Calu3 (cell line): ENCODE measurements at regions not wholly inside any gene's neighbourhood (a gene's known extent, or its start where the extent isn't known, plus 50 kb on each side); places are given as distances from the start of the nearest gene placed in this dataset.
"Not testable (repeated sequence)": the region's sequence is repeated elsewhere in the genome, so short reads cannot be mapped to it uniquely, and the experiment has no call there.

Source experiments
- BruUV-seq: library from RNA; stranded (reverse); fragments of 400-500 nt; replicated peaks from 2 replicates; lab custom pipeline; 2021; lab: Mats Ljungman, UMichigan
- CTCF ChIA-PET: fragments of 300-600 bp; sonication (Branson Sonifier 250); formaldehyde crosslinking; loops from one replicate; lab custom pipeline; 2022; ENCODE audit warnings: antibody characterized with exemption; lab: Charles Lee
- DNase-seq: peaks from one replicate; pipeline ENCODE4 v3.0.0; 2022
- H3K27ac Mint-ChIP-seq: one replicate; pipeline ENCODE4 v1.8.0; 2022; ENCODE audit warnings: mixed read lengths; ENCODE audit not compliant: unreplicated experiment
- H3K27me3 Mint-ChIP-seq: one replicate; pipeline ENCODE4 v1.8.0; 2022; ENCODE audit warnings: mixed read lengths; ENCODE audit not compliant: unreplicated experiment
- H3K36me3 Mint-ChIP-seq: one replicate; pipeline ENCODE4 v1.8.0; 2022; ENCODE audit warnings: mild to moderate bottlenecking, moderate library complexity, mixed read lengths; ENCODE audit not compliant: insufficient read depth, unreplicated experiment
- H3K4me1 Mint-ChIP-seq: one replicate; pipeline ENCODE4 v1.8.0; 2022; ENCODE audit warnings: mild to moderate bottlenecking, low read depth, mixed read lengths; ENCODE audit not compliant: unreplicated experiment
- H3K4me3 Mint-ChIP-seq: one replicate; pipeline ENCODE4 v1.8.0; 2022; ENCODE audit warnings: mild to moderate bottlenecking, low read depth, moderate library complexity, mixed read lengths; ENCODE audit not compliant: unreplicated experiment
- H3K9me3 Mint-ChIP-seq: one replicate; pipeline ENCODE4 v1.8.0; 2022; ENCODE audit warnings: low read depth, mixed read lengths; ENCODE audit not compliant: unreplicated experiment
- CTCF ChIP-seq: fragments of 200-600 bp; IDR thresholded peaks from one replicate; pipeline ENCODE4 v1.8.0; 2022; ENCODE audit warnings: antibody characterized with exemption; ENCODE audit not compliant: unreplicated experiment
- intact Hi-C: fragments of 100-400 bp; cut with micrococcal nuclease; formaldehyde crosslinking; loops from one replicate; pipeline ENCODE4 v1.10.0; 2022; ENCODE audit not compliant: unreplicated experiment

- BruUV-seq: no TSS peak
- no peak for TF ChIP-seq CTCF
- H3K27ac Mint-ChIP-seq: no peak overlapping the region
- CTCF ChIA-PET: no interaction called here
- H3K27me3 Mint-ChIP-seq: peaks cover 100% of the 10 kb centered on the region
- H3K9me3 Mint-ChIP-seq: peaks cover 5% of the 10 kb centered on the region
- DNase-seq: no peak
- no peak overlapping the region for H3K4me3 Mint-ChIP-seq
- H3K36me3 Mint-ChIP-seq: no peaks in the 10 kb centered on the region
- intact Hi-C loops: no loop called here
- H3K4me1 Mint-ChIP-seq: no peaks in the 10 kb centered on the region
Measured at GRCh38 chr16:86350289-86350688, 160.0 kb upstream of the FOXF1 start.

GRCh38 chr16:86351041-86351784 is 159.1 kb upstream of the FOXF1 start:
- peaks cover 5% of the 10 kb centered on the region for H3K9me3 Mint-ChIP-seq
- no peak overlapping the region for H3K27ac Mint-ChIP-seq
- H3K27me3 Mint-ChIP-seq: peaks cover 100% of the 10 kb centered on the region
- intact Hi-C loops: no loop called here
- CTCF ChIA-PET: interaction anchor here (1.5 kb wide), 1 partner anchor 11 kb away, joined by 4 read pairs; no protein-coding TSS in a partner anchor
- BruUV-seq: no TSS peak
- no peak overlapping the region for H3K4me3 Mint-ChIP-seq
- DNase-seq: no peak
- no peaks in the 10 kb centered on the region for H3K36me3 Mint-ChIP-seq
- H3K4me1 Mint-ChIP-seq: no peaks in the 10 kb centered on the region
- TF ChIP-seq CTCF: no peak

- DNase-seq, H3K4me1 Mint-ChIP-seq, H3K9me3 Mint-ChIP-seq, BruUV-seq, H3K27ac Mint-ChIP-seq, H3K36me3 Mint-ChIP-seq, H3K4me3 Mint-ChIP-seq, intact Hi-C loops: not testable (repeated sequence)
- peaks cover 100% of the 10 kb centered on the region for H3K27me3 Mint-ChIP-seq
- CTCF ChIA-PET: interaction anchor here (1.5 kb wide), 1 partner anchor 11 kb away, joined by 4 read pairs; no protein-coding TSS in a partner anchor
Measured at GRCh38 chr16:86351785-86352139, 158.6 kb upstream of the FOXF1 start.

GRCh38 chr16:86353148-86353547 is 157.2 kb upstream of the FOXF1 start:
- BruUV-seq: no TSS peak
- intact Hi-C loops: no loop called here
- H3K27me3 Mint-ChIP-seq: peaks cover 100% of the 10 kb centered on the region
- TF ChIP-seq CTCF: no peak
- H3K4me1 Mint-ChIP-seq: no peaks in the 10 kb centered on the region
- CTCF ChIA-PET: no interaction called here
- no peak for DNase-seq
- no peak overlapping the region for H3K27ac Mint-ChIP-seq
- H3K9me3 Mint-ChIP-seq: no peaks in the 10 kb centered on the region
- H3K4me3 Mint-ChIP-seq: no peak overlapping the region
- H3K36me3 Mint-ChIP-seq: no peaks in the 10 kb centered on the region

GRCh38 chr16:86353948-86354347 is 156.4 kb upstream of the FOXF1 start:
- Mint-ChIP-seq H3K9me3 (no peaks in the 10 kb centered on the region), H3K4me3 (no peak overlapping the region), H3K4me1 (no peaks in the 10 kb centered on the region), H3K27me3 (peaks cover 100% of the 10 kb centered on the region), H3K36me3 (no peaks in the 10 kb centered on the region), H3K27ac (no peak overlapping the region)
- intact Hi-C loops: no loop called here
- CTCF ChIA-PET: no interaction called here
- BruUV-seq: no TSS peak
- DNase-seq: no peak
- no peak for TF ChIP-seq CTCF
